GM12878 (cell line): ENCODE measurements at regions not wholly inside any gene's neighbourhood (a gene's known extent, or its start where the extent isn't known, plus 50 kb on each side); places are given as distances from the start of the nearest gene placed in this dataset.

Source experiments
- ATAC-seq: fragments of 200-7000 bp; cut with Tn5 transposase; 3 replicates; pipeline ENCODE4 v1.9.1; 2020; ENCODE audit warnings: mild to moderate bottlenecking, moderate library complexity
- BruUV-seq: library from RNA; stranded (reverse); fragments of 400-500 nt; replicated peaks from 2 replicates; lab custom pipeline; 2021; lab: Mats Ljungman, UMichigan
- CTCF ChIA-PET: fragments of 300-600 bp; sonication (Branson Sonifier 250); formaldehyde crosslinking; extraction: SDS; loops from one replicate; lab custom pipeline; 2021; ENCODE audit warnings: inconsistent platforms; lab: Yijun Ruan, JAX
- POLR2A ChIA-PET: fragments of 350-600 bp; formaldehyde crosslinking; extraction: SDS; loops from one replicate; lab custom pipeline; 2021; ENCODE audit warnings: inconsistent platforms; lab: Charles Lee
- RAD21 ChIA-PET: fragments of 300-600 bp; sonication (Branson Sonifier 250); formaldehyde crosslinking; loops from one replicate; lab custom pipeline; 2023; ENCODE audit warnings: antibody characterized with exemption; ENCODE audit not compliant: unreplicated experiment; lab: Charles Lee
- SMC1A ChIA-PET: fragments of 300-600 bp; sonication (Branson Sonifier 250); formaldehyde crosslinking; loops from one replicate; lab custom pipeline; 2023; ENCODE audit not compliant: unreplicated experiment, uncharacterized antibody; lab: Charles Lee
- DNase-seq: peaks from one replicate; pipeline ENCODE4 v3.0.0-alpha.2; 2011; ENCODE audit warnings: low read depth, low spot score
- FAIRE-seq: peaks from 3 replicates; lab custom pipeline; 2011; peaks lifted over from hg19 to GRCh38; lab: Jason Lieb, UNC
- H2AFZ ChIP-seq: 2 replicates; pipeline ENCODE4 v1.6.0; 2011; ENCODE audit warnings: low read depth, low read length, control low read depth; ENCODE audit not compliant: control insufficient read depth
- H3K27ac ChIP-seq: 2 replicates; pipeline ENCODE4 v1.5.1; 2011; ENCODE audit warnings: control low read depth; ENCODE audit not compliant: control insufficient read depth, insufficient read depth
- H3K27me3 ChIP-seq, 2 experiments: replicated peaks in 1 of 2; 2 replicates each; pipeline versions ENCODE4 v1.6.0 to v1.6.1; 2011; ENCODE audit warnings: low read length in 1 of 2; ENCODE audit not compliant: control insufficient read depth in 2 of 2, insufficient read depth in 2 of 2
- H3K36me3 ChIP-seq, 2 experiments: 2 replicates each; pipeline ENCODE4 v1.5.1; 2011; ENCODE audit warnings: low read length in 1 of 2; ENCODE audit not compliant: control insufficient read depth in 2 of 2, insufficient read depth in 2 of 2
- H3K4me1 ChIP-seq: 2 replicates; pipeline ENCODE4 v1.6.1; 2011; ENCODE audit warnings: mild to moderate bottlenecking, low read length, moderate library complexity, mixed read lengths; ENCODE audit not compliant: control insufficient read depth, insufficient read depth
- H3K4me2 ChIP-seq: 2 replicates; pipeline ENCODE4 v1.6.0; 2011; ENCODE audit warnings: control low read depth; ENCODE audit not compliant: control insufficient read depth, insufficient read depth
- H3K4me3 ChIP-seq: fragments of 200-600 bp; sonication (generic); 2 replicates; pipeline ENCODE4 v1.5.1; 2016
- H3K79me2 ChIP-seq: 2 replicates; pipeline ENCODE4 v1.6.0; 2011; ENCODE audit warnings: low read length; ENCODE audit not compliant: control insufficient read depth, insufficient read depth
- H3K9ac ChIP-seq: 2 replicates; pipeline ENCODE4 v1.8.0; 2011; ENCODE audit warnings: low read length, control low read depth, mixed read lengths; ENCODE audit not compliant: control insufficient read depth, insufficient read depth
- H3K9me3 ChIP-seq: replicated peaks from 3 replicates; pipeline ENCODE4 v1.5.1; 2011; ENCODE audit warnings: mild to moderate bottlenecking, low read length; ENCODE audit not compliant: control insufficient read depth, insufficient read depth
- H4K20me1 ChIP-seq: 2 replicates; pipeline ENCODE4 v1.6.0; 2011; ENCODE audit not compliant: control insufficient read depth, insufficient read depth
- CHD4 ChIP-seq: fragments of 200-600 bp; sonication (generic); IDR thresholded peaks from 2 replicates; pipeline ENCODE4 v1.6.1; 2016; ENCODE audit warnings: mild to moderate bottlenecking
- EGR1 ChIP-seq, 2 experiments: IDR thresholded peaks; 1 replicate in 1 of 2; 2 replicates in 1 of 2; pipeline ENCODE4 v1.6.1; 2011 to 2012; ENCODE audit warnings: low read depth in 2 of 2, low read length in 2 of 2, borderline replicate concordance in 1 of 2, mild to moderate bottlenecking in 1 of 2, moderate library complexity in 1 of 2
- GATAD2B ChIP-seq: fragments of 450-650 bp; conservative IDR thresholded peaks from 2 replicates; pipeline ENCODE4 v1.6.1; 2017; ENCODE audit warnings: low read depth, mild to moderate bottlenecking, moderate library complexity
- HDGF ChIP-seq: fragments of 450-650 bp; IDR thresholded peaks from 2 replicates; pipeline ENCODE4 v1.6.1; 2016; ENCODE audit warnings: antibody characterized with exemption
- LARP7 ChIP-seq: fragments of 450-650 bp; IDR thresholded peaks from 2 replicates; pipeline ENCODE4 v1.6.1; 2017; ENCODE audit warnings: mild to moderate bottlenecking
- NR2C1 ChIP-seq: fragments of 450-650 bp; IDR thresholded peaks from 2 replicates; pipeline ENCODE4 v1.6.1; 2017; ENCODE audit warnings: antibody characterized with exemption, mild to moderate bottlenecking, moderate library complexity
- RB1 ChIP-seq: fragments of 450-650 bp; formaldehyde crosslinking; IDR thresholded peaks from 2 replicates; pipeline ENCODE4 v1.6.1; 2017; ENCODE audit warnings: mild to moderate bottlenecking, borderline replicate concordance
- RFX5 ChIP-seq: IDR thresholded peaks from 2 replicates; pipeline ENCODE4 v1.6.1; 2011; ENCODE audit warnings: low read depth, low read length, improper control_type of control experiment
- SPI1 ChIP-seq: IDR thresholded peaks from 2 replicates; pipeline ENCODE4 v1.6.1; 2011; ENCODE audit warnings: low read depth, mild to moderate bottlenecking, low read length, moderate library complexity, borderline replicate concordance; ENCODE audit not compliant: insufficient read depth
- WRNIP1 ChIP-seq: IDR thresholded peaks from 2 replicates; pipeline ENCODE4 v1.6.1; 2011; ENCODE audit warnings: low read depth, low read length, improper control_type of control experiment, borderline replicate concordance
- ZNF217 ChIP-seq: fragments of 450-650 bp; IDR thresholded peaks from 2 replicates; pipeline ENCODE4 v1.6.1; 2017; ENCODE audit warnings: antibody characterized with exemption, mild to moderate bottlenecking
- WGBS: methylation state at CpG from one replicate; pipeline ENCODE4 v1.1.6; 2016; ENCODE audit warnings: low lambda C conversion rate; ENCODE audit not compliant: insufficient replicate concordance, insufficient coverage; ENCODE audit errors: missing lambda C conversion rate; 5-methylcytosine and 5-hydroxymethylcytosine counted together
- in situ Hi-C: fragments of 300-500 bp; cut with MboI; formaldehyde crosslinking; loops from 9 replicates; pipeline ENCODE4 v1.14.3; 2018; ENCODE audit warnings: mixed read lengths
- intact Hi-C: fragments of 100-400 bp; cut with micrococcal nuclease; formaldehyde crosslinking; loops from one replicate; pipeline ENCODE4 v1.14.2; 2022; ENCODE audit not compliant: unreplicated experiment
- TF ChIP-seq, protein P1 (sequence below): IDR thresholded peaks from 2 replicates; pipeline ENCODE4 v1.6.1; 2011; ENCODE audit warnings: borderline replicate concordance, low read depth, mild to moderate bottlenecking, moderate library complexity, mixed read lengths, low read length; ENCODE audit not compliant: insufficient read depth; ENCODE audit errors: extremely low read length

DNA sequence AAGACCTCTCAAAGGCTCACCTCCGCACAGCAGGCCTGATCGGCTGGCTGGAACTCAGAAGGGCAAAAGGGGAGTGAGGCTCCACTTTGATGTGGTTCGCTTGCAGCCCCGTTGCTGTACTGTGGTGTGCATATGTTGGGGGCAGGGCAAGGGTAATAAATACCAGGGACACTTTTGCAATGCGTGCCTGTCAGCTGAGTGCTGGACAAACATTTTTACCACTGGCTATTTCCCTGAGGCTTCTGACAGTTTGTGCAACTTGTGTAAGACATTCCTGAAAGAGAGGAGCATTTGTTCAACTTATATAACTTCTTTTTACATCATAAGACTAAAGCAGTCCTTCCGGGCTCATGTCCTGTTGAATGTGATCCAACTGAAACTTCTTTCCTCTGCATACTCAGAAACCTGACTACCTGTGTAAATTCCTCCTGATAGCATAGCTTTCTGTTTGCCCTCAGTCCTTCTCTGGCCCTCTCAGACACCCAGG, 82.3 kb downstream of the SPRY1 start:
- H3K4me3 ChIP-seq = no peak overlapping the region
- no peak for FAIRE-seq
- in situ Hi-C loops (no loop called here), intact Hi-C loops (no loop called here)
- BruUV-seq = no TSS peak
- H3K4me2 ChIP-seq = no peak overlapping the region
- H2AFZ ChIP-seq = no peak overlapping the region
- CTCF ChIA-PET = interaction anchor here (0.9 to 1.7 kb wide), 4 partner anchors 10 to 88 kb away, joined by 3 to 9 read pairs (median 4); no protein-coding TSS in a partner anchor
- ATAC-seq = peak; percentile 54
- H3K27me3 ChIP-seq = no peaks in the 10 kb centered on the region; a peak in 1 of 4 replicates
- TF ChIP-seq WRNIP1 = no peak
- no peak for TF ChIP-seq RFX5
- no peak for TF ChIP-seq CHD4
- TF ChIP-seq HDGF = no peak
- TF ChIP-seq LARP7 = no peak
- no peak for TF ChIP-seq GATAD2B
- no peak for TF ChIP-seq EGR1 (IDR thresholded peaks at IDR 0.05; ENCODE audit: borderline replicate concordance in 1 of 2, low read depth in 2 of 2, low read length in 2 of 2)
- no peak for TF ChIP-seq RB1
- TF ChIP-seq NR2C1 = no peak
- TF ChIP-seq, protein P1, sequence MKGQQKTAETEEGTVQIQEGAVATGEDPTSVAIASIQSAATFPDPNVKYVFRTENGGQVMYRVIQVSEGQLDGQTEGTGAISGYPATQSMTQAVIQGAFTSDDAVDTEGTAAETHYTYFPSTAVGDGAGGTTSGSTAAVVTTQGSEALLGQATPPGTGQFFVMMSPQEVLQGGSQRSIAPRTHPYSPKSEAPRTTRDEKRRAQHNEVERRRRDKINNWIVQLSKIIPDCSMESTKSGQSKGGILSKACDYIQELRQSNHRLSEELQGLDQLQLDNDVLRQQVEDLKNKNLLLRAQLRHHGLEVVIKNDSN = no peak
- TF ChIP-seq SPI1 = no peak
- no peak for TF ChIP-seq ZNF217
- RAD21 ChIA-PET = interaction anchor here (0.6 to 0.7 kb wide), 2 partner anchors 91 to 1744 kb away, joined by 3 to 4 read pairs; no protein-coding TSS in a partner anchor
- POLR2A ChIA-PET = no interaction called here
- no peak overlapping the region for H3K27ac ChIP-seq
- no peak for DNase-seq
- no peaks in the 10 kb centered on the region for H4K20me1 ChIP-seq
- H3K79me2 ChIP-seq = no peaks in the 10 kb centered on the region
- H3K4me1 ChIP-seq = no peaks in the 10 kb centered on the region
- SMC1A ChIA-PET = interaction anchor here (0.9 to 1.6 kb wide), 4 partner anchors 9 to 42 kb away, joined by 3 to 5 read pairs (median 3); no protein-coding TSS in a partner anchor
- no peaks in the 10 kb centered on the region for H3K9me3 ChIP-seq
- H3K9ac ChIP-seq = no peak overlapping the region
- no peaks in the 10 kb centered on the region for H3K36me3 ChIP-seq
- 25% methylated on average over 6 of the region's 6 CpGs for WGBS
